Mesenchymal stem cell (in vitro differentiated cells and primary cell): ENCODE measurements at regions not wholly inside any gene's neighbourhood (a gene's known extent, or its start where the extent isn't known, plus 50 kb on each side); places are given as distances from the start of the nearest gene placed in this dataset.

Experiments
- DNase-seq: peaks from one replicate; pipeline ENCODE4 v3.0.0-alpha.2; 2013
- H2AFZ ChIP-seq: one replicate; pipeline ENCODE4 v1.6.1; 2013; ENCODE audit warnings: low read depth, mild to moderate bottlenecking, control low read depth, inconsistent platforms, low read length, moderate library complexity
- H2AK5ac ChIP-seq: 2 replicates; pipeline ENCODE4 v1.6.1; 2013; ENCODE audit warnings: low read length, moderate library complexity, mild to moderate bottlenecking, inconsistent platforms; ENCODE audit not compliant: severe bottlenecking
- H2BK120ac ChIP-seq: one replicate; pipeline ENCODE4 v1.6.1; 2013; ENCODE audit warnings: low read depth, mild to moderate bottlenecking, inconsistent platforms, low read length, moderate library complexity
- H2BK12ac ChIP-seq, 2 experiments: one replicate each; pipeline ENCODE4 v1.6.1; 2013; ENCODE audit warnings: inconsistent platforms in 2 of 2, low read length in 2 of 2, mild to moderate bottlenecking in 2 of 2, moderate library complexity in 2 of 2, control low read depth in 1 of 2
- H2BK15ac ChIP-seq: one replicate; pipeline ENCODE4 v1.6.1; 2013; ENCODE audit warnings: mild to moderate bottlenecking, low read depth, inconsistent platforms; ENCODE audit not compliant: poor library complexity, severe bottlenecking
- H2BK5ac ChIP-seq: 2 replicates; pipeline ENCODE4 v1.6.1; 2013; ENCODE audit warnings: low read depth, mild to moderate bottlenecking, low read length, control low read depth, inconsistent platforms; ENCODE audit not compliant: poor library complexity, severe bottlenecking
- H3K14ac ChIP-seq, 2 experiments: one replicate each; pipeline ENCODE4 v1.6.1; 2013; ENCODE audit warnings: inconsistent platforms in 2 of 2, low read length in 2 of 2, control low read depth in 1 of 2, mild to moderate bottlenecking in 1 of 2, moderate library complexity in 1 of 2
- H3K18ac ChIP-seq, 2 experiments: one replicate each; pipeline ENCODE4 v1.6.1; 2013; ENCODE audit warnings: inconsistent platforms in 2 of 2, low read length in 2 of 2, control low read depth in 1 of 2, low read depth in 1 of 2, mild to moderate bottlenecking in 1 of 2
- H3K23ac ChIP-seq, 2 experiments: one replicate each; pipeline ENCODE4 v1.6.1; 2013; ENCODE audit warnings: inconsistent platforms in 2 of 2, low read length in 2 of 2, mild to moderate bottlenecking in 2 of 2, moderate library complexity in 2 of 2, control low read depth in 1 of 2
- H3K27ac ChIP-seq: 2 replicates; pipeline ENCODE4 v1.5.1; 2013; ENCODE audit warnings: mild to moderate bottlenecking, moderate library complexity, low read length, control low read depth, inconsistent platforms; ENCODE audit not compliant: poor library complexity, severe bottlenecking
- H3K27me3 ChIP-seq, 2 experiments: 2 replicates each; pipeline versions ENCODE4 v1.6.1 to v1.7.0; 2013; ENCODE audit warnings: low read length in 2 of 2, mild to moderate bottlenecking in 2 of 2, moderate library complexity in 2 of 2, control low read depth in 1 of 2, inconsistent platforms in 1 of 2; ENCODE audit not compliant: control insufficient read depth in 1 of 2, insufficient read depth in 1 of 2
- H3K36me3 ChIP-seq, 2 experiments: 2 replicates each; pipeline versions ENCODE4 v1.6.1 to v1.7.0; 2013; ENCODE audit warnings: low read length in 2 of 2, control low read depth in 1 of 2, inconsistent platforms in 1 of 2, low read depth in 1 of 2, mild to moderate bottlenecking in 1 of 2; ENCODE audit not compliant: insufficient read depth in 2 of 2, control insufficient read depth in 1 of 2
- H3K4ac ChIP-seq, 2 experiments: one replicate each; pipeline ENCODE4 v1.6.1; 2013; ENCODE audit warnings: inconsistent platforms in 2 of 2, low read length in 2 of 2, mild to moderate bottlenecking in 2 of 2, moderate library complexity in 2 of 2, control low read depth in 1 of 2, low read depth in 1 of 2
- H3K4me1 ChIP-seq: 2 replicates; pipeline ENCODE4 v1.6.1; 2013; ENCODE audit warnings: low read depth, low read length, control low read depth; ENCODE audit not compliant: control insufficient read depth, insufficient read depth
- H3K4me2 ChIP-seq: 2 replicates; pipeline ENCODE4 v1.6.1; 2013; ENCODE audit warnings: low read length, mild to moderate bottlenecking, inconsistent platforms; ENCODE audit not compliant: poor library complexity, severe bottlenecking
- H3K4me3 ChIP-seq, 2 experiments: 2 replicates each; pipeline versions ENCODE4 v1.5.1 to v1.7.0; 2013; ENCODE audit warnings: low read length in 2 of 2, mild to moderate bottlenecking in 2 of 2, control low read depth in 1 of 2, low read depth in 1 of 2; ENCODE audit not compliant: insufficient read depth in 1 of 2
- H3K79me1 ChIP-seq: replicated peaks from 2 replicates; pipeline ENCODE4 v1.6.1; 2013; ENCODE audit warnings: mild to moderate bottlenecking, control low read depth, low read length, inconsistent platforms; ENCODE audit not compliant: poor library complexity, severe bottlenecking
- H3K9ac ChIP-seq: 2 replicates; pipeline ENCODE4 v1.7.0; 2013; ENCODE audit warnings: mild to moderate bottlenecking, low read length, moderate library complexity
- H3K9me3 ChIP-seq: 2 replicates; pipeline ENCODE4 v1.7.0; 2013; ENCODE audit warnings: mild to moderate bottlenecking, low read length; ENCODE audit not compliant: control insufficient read depth
- H4K8ac ChIP-seq: one replicate; pipeline ENCODE4 v1.6.1; 2013; ENCODE audit warnings: inconsistent platforms, mild to moderate bottlenecking, low read length, moderate library complexity
- H4K91ac ChIP-seq: one replicate; pipeline ENCODE4 v1.6.1; 2013; ENCODE audit warnings: mild to moderate bottlenecking, low read length, inconsistent platforms
- WGBS: methylation state at CpG from one replicate; pipeline ENCODE4 v1.1.7; 2013; ENCODE audit warnings: mixed read lengths; 5-methylcytosine and 5-hydroxymethylcytosine counted together

DNA sequence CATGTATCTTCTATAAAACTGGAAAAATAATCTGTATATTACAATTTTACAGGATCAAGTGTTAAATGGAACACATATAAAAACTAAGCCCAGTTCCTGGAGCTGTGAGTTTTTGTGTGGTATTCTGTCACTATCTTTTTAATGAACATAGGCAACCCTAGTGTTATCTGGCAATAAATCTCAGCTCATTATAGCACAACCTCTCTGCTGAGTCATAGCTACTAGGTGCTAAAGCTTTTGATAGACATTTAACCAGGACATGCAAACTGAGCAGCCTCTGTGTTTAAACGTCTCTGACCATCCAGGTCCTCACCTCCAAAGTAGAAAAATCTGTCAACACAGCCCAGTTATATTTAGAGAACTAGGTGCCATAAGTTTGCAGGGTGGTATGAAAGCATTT, 91.0 kb upstream of the CARD18 start:
- no peak overlapping the region for H3K4me2 ChIP-seq
- WGBS: 0% methylated on average over 1 of the region's 1 CpG

GRCh38 chr11:105229761-105230160, 90.2 kb upstream of the CARD18 start:
- Histone ChIP-seq H2BK120ac (no peak overlapping the region), H2BK12ac (peak overlapping the region; percentile 18 to 23), H3K4me2 (no peak overlapping the region), H3K23ac (no peak overlapping the region), H2BK15ac (no peak overlapping the region), H3K14ac (no peak overlapping the region), H2BK5ac (no peak overlapping the region), H2AK5ac (no peak overlapping the region), H3K4me3 (no peak overlapping the region), H3K36me3 (no peaks in the 10 kb centered on the region), H4K91ac (no peak overlapping the region), H2AFZ (no peak overlapping the region), H3K9me3 (no peaks in the 10 kb centered on the region), H3K27me3 (no peaks in the 10 kb centered on the region), H3K79me1 (no peaks in the 10 kb centered on the region), H3K9ac (no peak overlapping the region), H3K4me1 (no peaks in the 10 kb centered on the region), H3K4ac (no peak overlapping the region), H4K8ac (no peak overlapping the region), H3K27ac (no peak overlapping the region), H3K18ac (peak overlapping the region in 1 of 2 experiments; percentile 58)
- peak; percentile 47 for DNase-seq
- 12% methylated on average over 1 of the region's 2 CpGs for WGBS

More for the DNA sequence above, 91.0 kb upstream of the CARD18 start:
- Histone ChIP-seq H2BK120ac (no peak overlapping the region), H3K23ac (no peak overlapping the region), H3K79me1 (no peaks in the 10 kb centered on the region), H2AK5ac (no peak overlapping the region), H3K27me3 (no peaks in the 10 kb centered on the region), H3K9me3 (no peaks in the 10 kb centered on the region), H3K18ac (no peak overlapping the region), H3K36me3 (no peaks in the 10 kb centered on the region), H4K91ac (no peak overlapping the region), H3K27ac (no peak overlapping the region), H2BK12ac (no peak overlapping the region), H3K14ac (no peak overlapping the region), H4K8ac (no peak overlapping the region), H3K4ac (peak overlapping the region in 1 of 2 experiments; percentile 10), H3K9ac (no peak overlapping the region), H2AFZ (no peak overlapping the region), H3K4me1 (no peaks in the 10 kb centered on the region), H2BK15ac (no peak overlapping the region), H2BK5ac (no peak overlapping the region), H3K4me3 (no peak overlapping the region)
- DNase-seq: no peak

- no peak overlapping the region for H3K4me3 ChIP-seq
- H3K18ac ChIP-seq: no peak overlapping the region
- no peak overlapping the region for H2BK12ac ChIP-seq
- H2AK5ac ChIP-seq: no peak overlapping the region
- DNase-seq: no peak
- H3K27me3 ChIP-seq: no peaks in the 10 kb centered on the region
- H3K79me1 ChIP-seq: no peaks in the 10 kb centered on the region
- no peak overlapping the region for H2BK5ac ChIP-seq
- H3K14ac ChIP-seq: no peak overlapping the region
- no peak overlapping the region for H2BK15ac ChIP-seq
- no peaks in the 10 kb centered on the region for H3K9me3 ChIP-seq
- no peaks in the 10 kb centered on the region for H3K4me1 ChIP-seq
- H3K4me2 ChIP-seq: no peak overlapping the region
- 100% methylated on average over 1 of the region's 2 CpGs for WGBS
- no peak overlapping the region for H2BK120ac ChIP-seq
- H2AFZ ChIP-seq: no peak overlapping the region
- H4K8ac ChIP-seq: no peak overlapping the region
- no peak overlapping the region for H3K27ac ChIP-seq
- H3K36me3 ChIP-seq: no peaks in the 10 kb centered on the region
- no peak overlapping the region for H3K4ac ChIP-seq
- no peak overlapping the region for H3K23ac ChIP-seq
- H4K91ac ChIP-seq: no peak overlapping the region
- H3K9ac ChIP-seq: no peak overlapping the region
Measured at GRCh38 chr11:105229257-105229656, 89.7 kb upstream of the CARD18 start.

GRCh38 chr11:105227363-105227762, 87.8 kb upstream of the CARD18 start:
- H3K27ac ChIP-seq: no peak overlapping the region
- no peaks in the 10 kb centered on the region for H3K9me3 ChIP-seq
- H3K36me3 ChIP-seq: no peaks in the 10 kb centered on the region
- H3K18ac ChIP-seq: no peak overlapping the region
- no peak overlapping the region for H4K91ac ChIP-seq
- no peak overlapping the region for H2BK5ac ChIP-seq
- H3K4me2 ChIP-seq: no peak overlapping the region
- peak overlapping the region; percentile 36 for H4K8ac ChIP-seq
- no peak for DNase-seq
- H2AFZ ChIP-seq: no peak overlapping the region
- H3K14ac ChIP-seq: no peak overlapping the region
- H2AK5ac ChIP-seq: no peak overlapping the region
- H3K4me3 ChIP-seq: no peak overlapping the region
- no peak overlapping the region for H3K9ac ChIP-seq
- H2BK120ac ChIP-seq: no peak overlapping the region
- no peak overlapping the region for H3K23ac ChIP-seq
- no peaks in the 10 kb centered on the region for H3K4me1 ChIP-seq
- no peaks in the 10 kb centered on the region for H3K79me1 ChIP-seq
- H2BK12ac ChIP-seq: peak overlapping the region; percentile 38 to 83
- no peaks in the 10 kb centered on the region for H3K27me3 ChIP-seq
- peak overlapping the region in 1 of 2 experiments; percentile 56 for H3K4ac ChIP-seq
- H2BK15ac ChIP-seq: no peak overlapping the region
